22Rv1 (cell line): ENCODE measurements at regions not wholly inside any gene's neighbourhood (a gene's known extent, or its start where the extent isn't known, plus 50 kb on each side); places are given as distances from the start of the nearest gene placed in this dataset.

Experiments used
- CTCF ChIP-seq: fragments of 450-650 bp; IDR thresholded peaks from 2 replicates; pipeline ENCODE4 v1.5.1; 2017; ENCODE audit warnings: mild to moderate bottlenecking
- ZFX ChIP-seq: fragments of 450-650 bp; IDR thresholded peaks from 2 replicates; pipeline ENCODE4 v1.6.1; 2017; ENCODE audit warnings: antibody characterized with exemption, borderline replicate concordance

GRCh38 chr21:18772404-18772803 lies 368.8 kb upstream of the TMPRSS15 start:
- no peak for TF ChIP-seq CTCF
- no peak for TF ChIP-seq ZFX
